Peyer's patch (tissue), 4 donors: ENCODE measurements at regions not wholly inside any gene's neighbourhood (a gene's known extent, or its start where the extent isn't known, plus 50 kb on each side); places are given as distances from the start of the nearest gene placed in this dataset.

Experiments used
- DNase-seq, 3 donors: peaks; one replicate each; pipeline ENCODE4 v3.0.0-alpha.2; 2017 to 2019
- H3K27ac ChIP-seq, 4 donors: fragments of 200-600 bp; sonication (generic); one replicate each; pipeline ENCODE4 v1.5.1; 2016 to 2019
- H3K27me3 ChIP-seq, 2 donors: fragments of 200-600 bp; sonication (generic); one replicate each; pipeline ENCODE4 v1.5.1; 2019
- H3K36me3 ChIP-seq, 3 donors: fragments of 200-600 bp; sonication (generic); one replicate each; pipeline ENCODE4 v1.5.1; 2016 to 2019
- H3K4me1 ChIP-seq, 4 donors: fragments of 200-600 bp; sonication (generic); one replicate each; pipeline ENCODE4 v1.5.1; 2016 to 2019
- H3K4me3 ChIP-seq, 4 donors: fragments of 200-600 bp; sonication (generic); 1 replicate in 3 of 4; 2 replicates in 1 of 4; pipeline ENCODE4 v1.5.1; 2016 to 2019; ENCODE audit warnings: mild to moderate bottlenecking in 1 of 4
- H3K9me3 ChIP-seq, 4 donors: fragments of 200-600 bp; sonication (generic); one replicate each; pipeline ENCODE4 v1.5.1; 2016 to 2019; ENCODE audit warnings: mild to moderate bottlenecking in 1 of 4
- POLR2A ChIP-seq, 2 donors: fragments of 450-650 bp; IDR thresholded peaks; one replicate each; pipeline ENCODE4 v1.5.1; 2017; ENCODE audit warnings: antibody characterized with exemption in 2 of 2, mild to moderate bottlenecking in 2 of 2, moderate library complexity in 2 of 2
- TF ChIP-seq, protein P1 (sequence below), 6 experiments: fragments of 450-650 bp in 4 of 6; fragments of 200-600 bp in 2 of 6; sonication (generic) in 1 of 6; IDR thresholded peaks; one replicate each; pipeline ENCODE4 v1.5.1; 2017 to 2019; ENCODE audit warnings: antibody characterized with exemption in 6 of 6, mild to moderate bottlenecking in 3 of 6, moderate library complexity in 1 of 6

- Histone ChIP-seq H3K36me3 (no peaks in the 10 kb centered on the region), H3K27ac (no peak overlapping the region), H3K27me3 (no peaks in the 10 kb centered on the region), H3K4me1 (no peaks in the 10 kb centered on the region), H3K4me3 (no peak overlapping the region), H3K9me3 (no peaks in the 10 kb centered on the region)
- DNase-seq, result no peak
- no peak for TF ChIP-seq POLR2A (IDR thresholded peaks at IDR 0.05)
- TF ChIP-seq, protein P1, sequence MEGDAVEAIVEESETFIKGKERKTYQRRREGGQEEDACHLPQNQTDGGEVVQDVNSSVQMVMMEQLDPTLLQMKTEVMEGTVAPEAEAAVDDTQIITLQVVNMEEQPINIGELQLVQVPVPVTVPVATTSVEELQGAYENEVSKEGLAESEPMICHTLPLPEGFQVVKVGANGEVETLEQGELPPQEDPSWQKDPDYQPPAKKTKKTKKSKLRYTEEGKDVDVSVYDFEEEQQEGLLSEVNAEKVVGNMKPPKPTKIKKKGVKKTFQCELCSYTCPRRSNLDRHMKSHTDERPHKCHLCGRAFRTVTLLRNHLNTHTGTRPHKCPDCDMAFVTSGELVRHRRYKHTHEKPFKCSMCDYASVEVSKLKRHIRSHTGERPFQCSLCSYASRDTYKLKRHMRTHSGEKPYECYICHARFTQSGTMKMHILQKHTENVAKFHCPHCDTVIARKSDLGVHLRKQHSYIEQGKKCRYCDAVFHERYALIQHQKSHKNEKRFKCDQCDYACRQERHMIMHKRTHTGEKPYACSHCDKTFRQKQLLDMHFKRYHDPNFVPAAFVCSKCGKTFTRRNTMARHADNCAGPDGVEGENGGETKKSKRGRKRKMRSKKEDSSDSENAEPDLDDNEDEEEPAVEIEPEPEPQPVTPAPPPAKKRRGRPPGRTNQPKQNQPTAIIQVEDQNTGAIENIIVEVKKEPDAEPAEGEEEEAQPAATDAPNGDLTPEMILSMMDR (IDR thresholded peaks at IDR 0.05), result no peak
Observed at GRCh38 chr20:20931024-20931423, 175.1 kb downstream of the LINC00237 start.

GRCh38 chr20:20930500-20930899 lies 175.7 kb downstream of the LINC00237 start:
- no peaks in the 10 kb centered on the region for H3K4me1 ChIP-seq
- H3K4me3 ChIP-seq, result no peak overlapping the region
- H3K36me3 ChIP-seq, result no peaks in the 10 kb centered on the region
- no peaks in the 10 kb centered on the region for H3K27me3 ChIP-seq
- no peaks in the 10 kb centered on the region for H3K9me3 ChIP-seq
- no peak for DNase-seq
- H3K27ac ChIP-seq, result no peak overlapping the region
- TF ChIP-seq, protein P1 (IDR thresholded peaks at IDR 0.05), result no peak
- no peak for TF ChIP-seq POLR2A (IDR thresholded peaks at IDR 0.05)

- Histone ChIP-seq H3K36me3 (no peaks in the 10 kb centered on the region), H3K4me3 (no peak overlapping the region), H3K4me1 (no peaks in the 10 kb centered on the region), H3K27me3 (no peaks in the 10 kb centered on the region), H3K9me3 (no peaks in the 10 kb centered on the region), H3K27ac (no peak overlapping the region)
- TF ChIP-seq, protein P1 (IDR thresholded peaks at IDR 0.05), result no peak
- no peak for TF ChIP-seq POLR2A (IDR thresholded peaks at IDR 0.05)
- DNase-seq, result no peak
Observed at GRCh38 chr20:20929341-20929740, 176.8 kb downstream of the LINC00237 start.

DNA sequence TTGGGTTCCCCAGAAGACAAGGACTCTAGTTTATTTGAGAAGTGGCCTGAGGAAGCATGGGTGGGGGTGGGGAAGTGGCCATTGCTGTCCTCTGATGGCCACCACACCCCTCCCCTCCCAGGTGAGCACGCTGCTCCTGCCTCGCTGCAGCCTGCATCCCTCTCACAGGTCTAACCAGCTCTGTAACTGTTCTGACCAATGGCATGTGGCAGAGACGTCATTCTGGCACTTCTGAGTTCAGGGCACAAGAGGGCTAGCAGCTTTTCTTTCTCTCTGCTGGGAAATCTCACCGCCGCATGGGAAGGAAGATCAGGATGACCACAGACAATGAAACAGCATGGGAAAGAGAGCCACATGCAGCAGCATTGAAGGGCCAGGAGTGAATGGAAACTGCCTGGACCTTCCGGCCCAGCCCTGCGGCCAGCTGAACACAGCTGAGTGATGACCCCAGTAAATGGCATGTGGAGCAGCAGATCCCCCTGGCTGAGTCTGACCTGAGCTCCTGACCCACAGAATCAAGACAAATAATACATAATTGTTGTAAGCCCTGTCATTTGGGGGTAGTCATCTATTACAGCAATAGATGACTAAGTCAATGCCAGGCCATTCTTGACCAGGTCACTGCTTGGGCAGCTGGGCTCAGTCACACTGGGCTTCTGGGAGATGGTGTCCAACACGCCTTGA lies 179.8 kb downstream of the LINC00237 start:
- H3K27ac ChIP-seq, result no peak overlapping the region
- no peak for TF ChIP-seq POLR2A (IDR thresholded peaks at IDR 0.05)
- TF ChIP-seq, protein P1 (IDR thresholded peaks at IDR 0.05), result no peak
- H3K4me3 ChIP-seq, result no peak overlapping the region
- H3K4me1 ChIP-seq, result no peaks in the 10 kb centered on the region
- no peaks in the 10 kb centered on the region for H3K36me3 ChIP-seq
- DNase-seq, result no peak
- H3K9me3 ChIP-seq, result no peaks in the 10 kb centered on the region
- no peaks in the 10 kb centered on the region for H3K27me3 ChIP-seq

DNA sequence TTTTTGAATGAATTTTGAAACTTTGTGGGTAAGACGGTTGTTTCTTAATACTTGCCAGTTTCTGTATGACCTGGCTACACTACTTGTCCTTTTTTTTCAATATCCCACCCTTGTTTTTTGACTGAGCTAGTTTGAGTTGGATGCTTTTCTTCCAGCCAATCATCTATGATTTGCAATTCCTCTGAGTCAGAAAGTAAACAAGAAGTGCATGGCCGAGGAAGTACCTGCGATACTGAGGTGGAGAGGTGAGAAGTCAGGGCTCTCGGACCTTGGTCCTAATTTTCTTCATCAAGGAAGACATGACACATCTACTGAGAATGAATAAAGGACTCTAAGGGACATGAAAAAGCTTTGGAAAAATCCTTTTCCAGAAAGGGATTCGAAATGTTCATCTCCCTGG lies 185.7 kb downstream of the LINC00237 start:
- Histone ChIP-seq H3K4me1 (no peaks in the 10 kb centered on the region), H3K27ac (no peak overlapping the region), H3K4me3 (no peak overlapping the region), H3K27me3 (no peaks in the 10 kb centered on the region), H3K9me3 (peaks cover 0 to 3% (median 0%) of the 10 kb centered on the region in 4 donors), H3K36me3 (no peaks in the 10 kb centered on the region)
- DNase-seq, result no peak
- no peak for TF ChIP-seq POLR2A (IDR thresholded peaks at IDR 0.05)
- TF ChIP-seq, protein P1 (IDR thresholded peaks at IDR 0.05), result no peak
